ENCODE measurements at regions not wholly inside any gene's neighbourhood (a gene's known extent, or its start where the extent isn't known, plus 50 kb on each side); places are given as distances from the start of the nearest gene placed in this dataset.

DNA sequence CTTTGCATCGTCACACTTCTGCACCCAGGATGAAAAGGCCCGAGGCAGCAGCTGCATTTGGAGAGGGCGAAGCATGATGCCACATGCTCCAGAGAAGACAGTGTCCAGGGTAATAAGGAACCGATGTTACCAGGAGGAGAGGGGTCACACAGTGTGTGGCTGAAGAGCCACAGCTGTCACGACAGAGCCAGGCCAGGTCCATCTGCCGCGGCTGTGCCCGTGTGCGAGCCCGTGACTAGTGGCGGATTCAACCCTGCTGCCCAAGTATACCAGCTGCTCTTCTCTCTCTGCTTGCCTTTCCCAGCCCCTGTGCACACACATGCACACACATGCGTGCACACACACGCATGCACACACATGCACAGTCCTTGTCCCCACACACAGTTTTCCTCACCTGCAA is 1432.5 kb downstream of the BRD1 start (continued):
- no peak for TF ChIP-seq RERE (CRISPR knock-in tag; IDR thresholded peaks at IDR 0.05; ENCODE audit: low read depth)
- TF ChIP-seq NFYB (CRISPR knock-in tag; IDR thresholded peaks at IDR 0.05): no peak
- no peak for TF ChIP-seq MTERF4 (CRISPR knock-in tag; IDR thresholded peaks at IDR 0.05)

- intact Hi-C loops (cut with micrococcal nuclease; ENCODE audit: unreplicated experiment): no loop called here
Measured at GRCh38 chr22:48394787-48395186, 1432.9 kb downstream of the BRD1 start.

More at GRCh38 chr22:48394787-48395186, 1432.9 kb downstream of the BRD1 start:
- FAIRE-seq (no peak), DNase-seq (ENCODE audit: low spot score) (no peak), ATAC-seq (no peak)
- POLR2A ChIA-PET: no interaction called here
- Histone ChIP-seq H4K20me1 (ENCODE audit: insufficient read depth, low read length) (no peaks in the 10 kb centered on the region), H3K79me2 (ENCODE audit: insufficient read depth, low read length) (no peaks in the 10 kb centered on the region), H3K9me3 (ENCODE audit: low read length) (no peaks in the 10 kb centered on the region), H3K4me3 (replicated peaks in 1 of 3; ENCODE audit: insufficient read depth in 1 of 3, low read depth in 2 of 3, low read length in 3 of 3) (no peak overlapping the region), H3K4me2 (ENCODE audit: low read depth, low read length) (no peak overlapping the region), H3K27me3 (ENCODE audit: control insufficient read depth in 1 of 2, insufficient read depth in 2 of 2, low read length in 2 of 2) (peaks cover 0 to 23% of the 10 kb centered on the region in 2 experiments; a peak in 1 of 5 replicates), H3K36me3 (replicated peaks in 1 of 2; ENCODE audit: control insufficient read depth in 1 of 2, insufficient read depth in 2 of 2, low read length in 2 of 2) (no peaks in the 10 kb centered on the region), H2AFZ (ENCODE audit: low read length) (no peak overlapping the region), H3K9ac (ENCODE audit: insufficient read depth, low read depth, low read length) (no peak overlapping the region), H3K27ac (ENCODE audit: extremely low read length, insufficient read depth, low read length) (no peak overlapping the region), H3K4me1 (ENCODE audit: insufficient read depth, low read length) (peaks cover 14% of the 10 kb centered on the region)
- CTCF ChIA-PET (ENCODE audit: low intra/inter-chr PET ratio, low total read pairs): no interaction called here
- in situ Hi-C loops (cut with HindIII; ENCODE audit: extremely low pct_ligation_motif_present, low pct_unique_long_range_greater_than_20kb): no loop called here
- BruUV-seq (replicated peaks): no TSS peak
- WGBS (ENCODE audit: low lambda C conversion rate): 24% methylated on average over 6 of the region's 8 CpGs
- TF ChIP-seq KDM3A (CRISPR knock-in tag; IDR thresholded peaks at IDR 0.05; ENCODE audit: low read depth): no peak
- TF ChIP-seq MLXIP (CRISPR knock-in tag; IDR thresholded peaks at IDR 0.05; ENCODE audit: borderline replicate concordance): no peak
- no peak for TF ChIP-seq TARDBP (CRISPR knock-in tag; IDR thresholded peaks at IDR 0.05)
- TF ChIP-seq ZNF160 (CRISPR knock-in tag; IDR thresholded peaks at IDR 0.05): no peak
- TF ChIP-seq RCOR2 (CRISPR knock-in tag; IDR thresholded peaks at IDR 0.05): no peak
- TF ChIP-seq KLF11 (CRISPR knock-in tag; IDR thresholded peaks at IDR 0.05): no peak
- TF ChIP-seq TBX3 (IDR thresholded peaks at IDR 0.05; ENCODE audit: borderline replicate concordance): no peak
- no peak for TF ChIP-seq HCFC1 (IDR thresholded peaks at IDR 0.05; ENCODE audit: low read depth, low read length)
- TF ChIP-seq, protein P1, sequence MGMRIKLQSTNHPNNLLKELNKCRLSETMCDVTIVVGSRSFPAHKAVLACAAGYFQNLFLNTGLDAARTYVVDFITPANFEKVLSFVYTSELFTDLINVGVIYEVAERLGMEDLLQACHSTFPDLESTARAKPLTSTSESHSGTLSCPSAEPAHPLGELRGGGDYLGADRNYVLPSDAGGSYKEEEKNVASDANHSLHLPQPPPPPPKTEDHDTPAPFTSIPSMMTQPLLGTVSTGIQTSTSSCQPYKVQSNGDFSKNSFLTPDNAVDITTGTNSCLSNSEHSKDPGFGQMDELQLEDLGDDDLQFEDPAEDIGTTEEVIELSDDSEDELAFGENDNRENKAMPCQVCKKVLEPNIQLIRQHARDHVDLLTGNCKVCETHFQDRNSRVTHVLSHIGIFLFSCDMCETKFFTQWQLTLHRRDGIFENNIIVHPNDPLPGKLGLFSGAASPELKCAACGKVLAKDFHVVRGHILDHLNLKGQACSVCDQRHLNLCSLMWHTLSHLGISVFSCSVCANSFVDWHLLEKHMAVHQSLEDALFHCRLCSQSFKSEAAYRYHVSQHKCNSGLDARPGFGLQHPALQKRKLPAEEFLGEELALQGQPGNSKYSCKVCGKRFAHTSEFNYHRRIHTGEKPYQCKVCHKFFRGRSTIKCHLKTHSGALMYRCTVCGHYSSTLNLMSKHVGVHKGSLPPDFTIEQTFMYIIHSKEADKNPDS (CRISPR knock-in tag; IDR thresholded peaks at IDR 0.05): no peak

All from HepG2 (cell line).